HG03175 (cell line): ENCODE measurements at regions not wholly inside any gene's neighbourhood (a gene's known extent, or its start where the extent isn't known, plus 50 kb on each side); places are given as distances from the start of the nearest gene placed in this dataset.

Experiments used
- ATAC-seq: cut with Tn5 transposase; IDR thresholded peaks from one replicate; pipeline ENCODE4 v1.9.1; 2021; ENCODE audit warnings: mild to moderate bottlenecking, moderate library complexity; ENCODE audit not compliant: unreplicated experiment

DNA sequence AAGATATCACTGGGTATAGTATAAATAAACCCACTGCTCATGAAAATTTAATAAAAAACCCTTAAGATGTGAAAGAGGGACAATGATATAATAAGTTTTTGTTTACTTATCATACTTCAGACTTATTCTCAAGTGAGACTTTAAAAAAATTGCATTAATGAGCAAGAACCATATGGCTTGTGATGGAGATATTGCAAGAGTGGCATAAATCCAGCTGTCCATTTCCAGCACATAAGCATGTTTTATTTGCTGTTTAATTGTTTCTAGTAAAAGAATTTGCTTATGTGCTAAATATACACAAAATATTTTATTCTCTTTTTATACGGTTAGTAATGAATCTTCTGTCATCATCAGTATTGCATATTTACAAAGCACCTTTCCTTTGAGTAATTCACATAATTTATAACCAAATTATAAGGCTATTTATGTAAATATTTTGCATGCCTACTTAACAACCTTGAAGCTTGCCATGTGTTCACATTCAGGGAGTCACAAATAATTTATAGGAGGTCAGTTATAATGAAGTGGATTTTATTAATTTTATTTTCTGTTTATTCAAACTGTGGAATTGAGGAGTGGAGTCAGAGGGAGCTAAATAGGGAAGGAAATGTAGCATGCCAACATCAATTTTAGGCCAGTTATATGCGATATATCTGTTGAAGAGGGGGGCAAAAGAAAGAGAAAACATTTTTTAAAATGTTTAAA lies 318.5 kb upstream of the CWC22 start:
- ATAC-seq, result no peak

DNA sequence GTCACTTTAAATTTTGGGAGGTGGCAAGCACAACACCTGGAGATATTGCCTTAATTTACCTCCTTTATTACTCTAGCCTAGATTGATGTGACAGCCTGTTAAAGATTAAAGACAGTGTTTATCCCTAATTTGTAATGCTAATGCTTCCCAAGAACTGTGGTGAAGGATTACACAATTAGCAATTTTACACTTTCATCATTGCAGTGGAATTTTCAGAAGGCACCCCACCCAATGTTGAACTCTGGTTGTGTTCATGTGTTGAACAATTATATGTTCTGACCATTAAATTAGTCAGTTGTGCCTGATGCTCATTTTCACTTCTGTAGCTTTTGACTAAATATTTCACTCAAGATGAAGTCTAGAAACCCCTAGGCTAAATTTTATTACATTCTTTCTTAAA lies 317.1 kb upstream of the CWC22 start:
- ATAC-seq, result no peak

GRCh38 chr2:180322781-180323180 lies 315.7 kb upstream of the CWC22 start:
- no peak for ATAC-seq

- ATAC-seq, result peak; percentile 92
Measured at GRCh38 chr2:180319586-180320405, 312.7 kb upstream of the CWC22 start.

GRCh38 chr2:180314086-180314485 lies 307.0 kb upstream of the CWC22 start:
- ATAC-seq, result no peak

- ATAC-seq, result no peak
Measured at GRCh38 chr2:180312542-180312941, 305.4 kb upstream of the CWC22 start.

DNA sequence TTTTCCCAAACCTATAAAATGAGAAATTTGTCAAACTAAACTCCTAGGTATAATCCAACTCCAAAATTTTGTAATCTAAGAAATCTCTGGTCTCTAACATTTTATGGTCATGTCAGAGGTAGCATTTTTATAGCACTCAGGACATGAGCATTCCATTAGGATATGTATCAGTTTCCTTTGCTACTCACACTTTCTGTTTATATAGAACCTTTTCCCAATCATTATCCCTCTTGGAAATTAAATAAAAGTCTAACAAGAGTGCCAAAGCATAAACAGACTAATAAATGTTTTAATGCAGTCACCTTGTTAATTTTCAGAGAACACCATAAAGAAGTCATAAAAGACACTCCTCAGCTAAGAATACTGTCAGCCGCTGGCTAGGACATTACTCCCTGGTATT lies 300.0 kb upstream of the CWC22 start:
- no peak for ATAC-seq

DNA sequence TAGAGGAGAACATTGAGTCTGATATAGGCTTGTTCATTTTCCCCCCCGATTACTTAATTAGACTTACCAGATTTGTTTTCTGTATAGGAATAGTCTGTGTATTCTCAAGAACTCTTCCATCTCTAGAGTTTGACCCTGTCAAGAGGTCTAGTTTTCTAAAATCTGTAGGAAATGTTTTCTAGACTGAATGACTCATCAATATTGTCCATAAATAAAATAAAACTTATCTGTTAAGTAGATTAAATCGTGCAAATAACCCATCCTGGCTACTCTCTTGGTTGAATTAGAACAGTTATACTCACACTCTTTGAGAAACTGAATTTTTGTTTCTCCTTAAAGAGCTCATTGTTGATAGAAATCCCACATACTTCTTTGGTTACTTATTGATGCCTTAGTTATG lies 299.2 kb upstream of the CWC22 start:
- ATAC-seq, result no peak

- no peak for ATAC-seq
Measured at GRCh38 chr2:180291552-180292421, 284.7 kb upstream of the CWC22 start.

DNA sequence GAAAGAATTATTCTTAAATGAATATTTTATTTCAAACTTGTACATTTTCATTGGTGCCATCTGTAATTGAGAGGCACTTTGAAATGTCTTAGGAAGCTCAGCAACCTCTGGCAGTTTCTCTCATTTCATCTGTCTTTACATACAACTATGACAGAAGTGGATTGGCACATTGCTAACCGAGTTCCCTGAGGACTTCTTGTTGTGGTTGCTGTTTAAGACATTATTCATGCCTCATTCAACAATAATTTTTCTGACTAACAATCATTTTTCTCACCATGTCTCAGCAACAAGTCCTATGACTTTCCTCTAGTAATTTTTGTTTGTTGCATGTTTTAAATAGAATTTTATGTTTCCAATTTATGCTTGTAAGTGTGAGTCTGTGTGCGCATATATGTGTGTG lies 284.0 kb upstream of the CWC22 start:
- no peak for ATAC-seq

GRCh38 chr2:180289627-180290026 lies 282.5 kb upstream of the CWC22 start:
- no peak for ATAC-seq

DNA sequence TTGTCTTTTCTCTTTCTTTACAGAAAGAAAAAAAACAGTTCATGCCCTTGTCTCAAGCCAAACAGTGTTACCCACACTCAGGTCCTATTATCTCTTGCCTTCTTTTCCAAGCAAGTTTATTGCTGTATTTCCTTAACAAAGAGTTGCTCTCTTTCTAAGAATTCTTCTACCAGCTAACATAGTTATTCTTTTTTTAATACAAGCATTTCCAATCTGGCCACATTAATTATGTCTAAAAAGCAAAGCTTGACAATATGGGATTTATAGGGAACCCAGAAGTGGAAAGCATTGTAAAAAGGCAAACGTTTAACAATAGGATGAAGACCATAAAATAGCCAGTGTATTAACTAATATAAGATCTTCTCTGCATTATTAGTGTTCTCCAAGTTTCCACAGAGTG lies 272.5 kb upstream of the CWC22 start:
- ATAC-seq, result no peak

DNA sequence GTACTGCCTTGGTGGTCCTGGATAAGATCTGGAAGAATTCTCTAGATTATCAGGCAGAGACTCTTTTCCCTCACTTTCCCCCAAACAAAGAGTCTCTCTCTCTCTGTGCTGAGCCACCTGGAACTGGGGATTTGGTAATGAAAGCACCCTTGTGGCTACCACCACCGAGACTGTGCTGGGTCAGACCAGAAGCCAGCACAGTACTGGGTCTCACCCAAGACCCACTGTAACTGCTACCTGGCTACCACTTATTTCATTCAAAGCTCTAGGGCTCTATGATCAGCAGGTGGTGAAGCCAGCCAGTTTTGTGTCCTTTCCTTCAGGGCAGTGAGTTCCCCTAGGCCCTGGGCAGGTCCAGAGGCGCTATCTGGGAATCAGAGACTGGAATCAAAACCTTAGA lies 269.6 kb upstream of the CWC22 start:
- ATAC-seq, result no peak

DNA sequence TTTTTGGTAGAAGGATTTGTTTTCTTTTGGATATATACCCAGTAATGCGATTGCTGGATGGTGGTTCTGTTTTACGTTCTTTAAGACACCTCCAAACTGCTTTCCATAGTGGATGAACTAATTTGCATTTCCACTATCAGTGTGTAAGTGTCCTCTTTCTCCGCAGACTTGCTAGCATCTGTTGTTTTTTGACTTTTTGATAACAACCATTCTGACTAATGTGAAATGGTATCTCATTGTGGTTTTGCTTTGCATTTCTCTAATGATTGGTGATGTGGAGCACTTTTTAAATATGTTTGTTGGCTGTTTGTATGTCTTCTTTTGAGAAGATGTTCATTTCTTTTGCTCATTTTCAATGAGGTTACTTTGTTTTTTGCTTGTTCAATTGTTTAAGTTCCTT lies 260.9 kb upstream of the CWC22 start:
- no peak for ATAC-seq

DNA sequence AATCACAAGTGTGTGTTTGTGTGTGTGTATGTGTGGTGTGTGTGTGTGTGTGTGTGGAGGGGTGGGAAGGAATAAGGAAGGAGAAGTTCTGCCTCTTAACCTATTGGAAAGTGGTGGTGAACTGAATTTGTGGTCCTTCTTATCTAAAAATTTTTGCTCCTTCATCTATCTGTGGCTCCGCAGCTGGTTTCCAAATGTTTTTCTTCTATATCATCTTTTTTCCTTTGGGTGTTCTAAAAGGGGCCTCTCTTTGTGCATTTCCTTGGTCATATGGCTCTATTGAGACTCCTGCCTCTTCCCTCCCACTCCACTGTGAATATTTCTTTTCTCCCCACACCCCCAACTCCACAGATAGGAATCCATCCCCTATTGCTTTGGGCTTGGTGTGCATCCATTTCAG lies 254.9 kb upstream of the CWC22 start:
- ATAC-seq, result no peak

GRCh38 chr2:180258579-180258978 lies 251.5 kb upstream of the CWC22 start:
- ATAC-seq, result no peak

- ATAC-seq, result no peak
Measured at GRCh38 chr2:180258041-180258537, 251.0 kb upstream of the CWC22 start.

DNA sequence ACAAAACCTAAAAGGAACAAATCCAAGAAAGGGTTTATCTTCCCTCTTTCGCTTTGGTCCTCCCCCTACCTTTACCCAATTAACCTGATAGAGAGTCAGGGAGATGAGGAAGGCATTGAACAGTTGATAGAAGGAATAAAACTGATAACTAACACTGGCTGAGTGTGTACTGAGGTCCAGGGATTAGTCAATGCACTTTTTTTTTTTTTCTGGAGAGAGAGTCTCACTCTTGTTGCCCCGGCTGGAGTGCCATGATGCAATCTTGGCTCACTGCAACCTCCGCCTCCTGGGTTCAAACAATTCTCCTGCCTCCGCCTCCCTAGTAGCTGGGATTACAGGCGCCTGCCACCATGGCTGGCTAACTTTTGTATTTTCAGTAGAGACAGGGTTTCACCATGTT lies 250.2 kb upstream of the CWC22 start:
- ATAC-seq, result no peak

GRCh38 chr2:180255981-180256380 lies 248.9 kb upstream of the CWC22 start:
- ATAC-seq, result no peak

GRCh38 chr2:180254872-180255271 lies 247.8 kb upstream of the CWC22 start:
- ATAC-seq, result no peak

DNA sequence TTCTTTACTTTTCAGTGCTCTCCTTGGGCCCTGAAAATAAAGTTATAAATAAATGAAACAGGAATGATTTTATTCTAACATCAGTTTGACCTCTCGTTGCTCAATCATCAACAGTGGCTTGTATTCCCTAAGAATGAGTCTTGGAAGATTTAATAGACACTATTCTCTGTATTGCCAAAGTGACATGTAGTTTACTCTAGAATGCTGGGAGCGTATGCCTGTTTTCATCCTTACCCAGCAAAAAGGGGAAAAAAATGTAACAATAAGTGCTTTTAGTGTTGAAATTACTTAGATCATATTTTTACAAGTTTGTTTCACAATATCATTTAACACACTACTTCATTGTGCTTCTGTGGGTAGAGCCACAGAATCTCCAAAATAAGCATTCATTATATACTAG lies 240.6 kb upstream of the CWC22 start:
- no peak for ATAC-seq
